ENCODE measurements at regions not wholly inside any gene's neighbourhood (a gene's known extent, or its start where the extent isn't known, plus 50 kb on each side); places are given as distances from the start of the nearest gene placed in this dataset.

GRCh38 chr5:124901081-124901480, 154.6 kb upstream of the ZNF608 start:
- TF ChIP-seq CTCF (IDR thresholded peaks at IDR 0.05) (no peak), POLR2A (IDR thresholded peaks at IDR 0.05) (no peak)

Measured in tibial nerve (tissue), 3 donors.